H9 (cell line): ENCODE measurements at regions not wholly inside any gene's neighbourhood (a gene's known extent, or its start where the extent isn't known, plus 50 kb on each side); places are given as distances from the start of the nearest gene placed in this dataset.

Experiments used
- DNase-seq: peaks from one replicate; pipeline ENCODE4 v3.0.0-alpha.2; 2017
- H2AFZ ChIP-seq: one replicate; pipeline ENCODE4 v1.6.1; 2013; ENCODE audit warnings: mild to moderate bottlenecking, low read length, control low read depth, moderate library complexity
- H2AK5ac ChIP-seq: 2 replicates; pipeline ENCODE4 v1.6.1; 2013; ENCODE audit warnings: low read length, control low read depth, mixed read lengths; ENCODE audit not compliant: insufficient read length
- H2BK120ac ChIP-seq: one replicate; pipeline ENCODE4 v1.6.1; 2013; ENCODE audit warnings: low read depth, mild to moderate bottlenecking, low read length, control low read depth, inconsistent platforms; ENCODE audit not compliant: poor library complexity, severe bottlenecking
- H2BK12ac ChIP-seq: 2 replicates; pipeline ENCODE4 v1.6.1; 2013; ENCODE audit warnings: low read length, control low read depth, mixed read lengths, low read depth; ENCODE audit not compliant: insufficient read length
- H2BK15ac ChIP-seq: 2 replicates; pipeline ENCODE4 v1.6.1; 2013; ENCODE audit warnings: low read depth, low read length, control low read depth
- H2BK20ac ChIP-seq: one replicate; pipeline ENCODE4 v1.6.1; 2013; ENCODE audit warnings: low read depth, mild to moderate bottlenecking, low read length, control low read depth, inconsistent platforms; ENCODE audit not compliant: poor library complexity, severe bottlenecking
- H2BK5ac ChIP-seq: 2 replicates; pipeline ENCODE4 v1.6.1; 2013; ENCODE audit warnings: low read length, control low read depth, mixed read lengths; ENCODE audit not compliant: insufficient read length
- H3K14ac ChIP-seq: 2 replicates; pipeline ENCODE4 v1.6.1; 2013; ENCODE audit warnings: low read length, control low read depth; ENCODE audit not compliant: insufficient read depth
- H3K18ac ChIP-seq: 2 replicates; pipeline ENCODE4 v1.6.1; 2013; ENCODE audit warnings: low read depth, mild to moderate bottlenecking, mixed read lengths, low read length, control low read depth; ENCODE audit not compliant: insufficient read length
- H3K23ac ChIP-seq: 2 replicates; pipeline ENCODE4 v1.6.1; 2013; ENCODE audit warnings: low read length, control low read depth, mixed read lengths, low read depth; ENCODE audit not compliant: insufficient read length
- H3K23me2 ChIP-seq: 2 replicates; pipeline ENCODE4 v1.6.1; 2013; ENCODE audit warnings: low read depth, mild to moderate bottlenecking, mixed read lengths, low read length, control low read depth; ENCODE audit not compliant: insufficient read length, poor library complexity, severe bottlenecking
- H3K27ac ChIP-seq: 2 replicates; pipeline ENCODE4 v1.5.1; 2013; ENCODE audit warnings: low read length, control low read depth, mixed read lengths, low read depth; ENCODE audit not compliant: insufficient read length
- H3K27me3 ChIP-seq: 2 replicates; pipeline ENCODE4 v1.6.1; 2013; ENCODE audit warnings: low read length, control low read depth, inconsistent platforms; ENCODE audit not compliant: insufficient read depth
- H3K4ac ChIP-seq: 2 replicates; pipeline ENCODE4 v1.6.1; 2013; ENCODE audit warnings: low read depth, mild to moderate bottlenecking, control low read depth, inconsistent platforms, low read length, moderate library complexity
- H3K4me1 ChIP-seq: 2 replicates; pipeline ENCODE4 v1.6.1; 2013; ENCODE audit warnings: low read length, control low read depth, inconsistent platforms; ENCODE audit not compliant: insufficient read depth
- H3K4me2 ChIP-seq: 2 replicates; pipeline ENCODE4 v1.6.1; 2013; ENCODE audit warnings: low read length, control low read depth, mixed read lengths; ENCODE audit not compliant: insufficient read length, insufficient read depth
- H3K56ac ChIP-seq: 2 replicates; pipeline ENCODE4 v1.6.1; 2013; ENCODE audit warnings: low read depth, mild to moderate bottlenecking, mixed read lengths, low read length, control low read depth; ENCODE audit not compliant: insufficient read length
- H3K79me1 ChIP-seq: 2 replicates; pipeline ENCODE4 v1.6.1; 2013; ENCODE audit warnings: low read depth, mild to moderate bottlenecking, moderate library complexity, low read length, control low read depth, inconsistent platforms; ENCODE audit not compliant: insufficient read depth, poor library complexity, severe bottlenecking
- H3K79me2 ChIP-seq: 2 replicates; pipeline ENCODE4 v1.6.1; 2013; ENCODE audit warnings: low read length, control low read depth, inconsistent platforms; ENCODE audit not compliant: insufficient read depth
- H3K9ac ChIP-seq: 2 replicates; pipeline ENCODE4 v1.6.1; 2013; ENCODE audit warnings: low read length, control low read depth, mixed read lengths; ENCODE audit not compliant: insufficient read length; ENCODE audit errors: extremely low read depth
- H3K9me3 ChIP-seq: one replicate; pipeline ENCODE4 v1.6.1; 2013; ENCODE audit warnings: low read depth, low read length, inconsistent platforms; ENCODE audit not compliant: control insufficient read depth
- H3T11ph ChIP-seq: one replicate; pipeline ENCODE4 v1.6.1; 2013; ENCODE audit warnings: mild to moderate bottlenecking, low read length, control low read depth, inconsistent platforms
- H4K20me1 ChIP-seq: one replicate; pipeline ENCODE4 v1.6.1; 2013; ENCODE audit not compliant: control insufficient read depth, insufficient read length, insufficient read depth
- H4K5ac ChIP-seq: 2 replicates; pipeline ENCODE4 v1.6.1; 2013; ENCODE audit warnings: low read depth, mild to moderate bottlenecking, mixed read lengths, low read length, control low read depth; ENCODE audit not compliant: insufficient read length
- H4K8ac ChIP-seq: replicated peaks from 2 replicates; pipeline ENCODE4 v1.6.1; 2013; ENCODE audit warnings: low read length, control low read depth, mixed read lengths, low read depth; ENCODE audit not compliant: insufficient read length
- H4K91ac ChIP-seq: 2 replicates; pipeline ENCODE4 v1.6.1; 2013; ENCODE audit warnings: low read depth, mild to moderate bottlenecking, moderate library complexity, mixed read lengths, low read length, control low read depth; ENCODE audit not compliant: insufficient read length
- H3K27ac Mint-ChIP-seq, 3 experiments: 2 replicates in 2 of 3; 3 replicates in 1 of 3; pipeline ENCODE4 v1.8.0; 2020 to 2021; ENCODE audit warnings: mixed read lengths in 3 of 3, mild to moderate bottlenecking in 1 of 3, moderate library complexity in 1 of 3
- H3K27me3 Mint-ChIP-seq: 2 replicates; pipeline ENCODE4 v1.8.0; 2021; ENCODE audit warnings: low read depth, mild to moderate bottlenecking, moderate library complexity, mixed read lengths
- H3K36me3 Mint-ChIP-seq, 3 experiments: 2 replicates in 2 of 3; 3 replicates in 1 of 3; pipeline ENCODE4 v1.8.0; 2020 to 2021; ENCODE audit warnings: low read depth in 3 of 3, mixed read lengths in 3 of 3; ENCODE audit not compliant: insufficient read depth in 1 of 3
- H3K4me1 Mint-ChIP-seq, 2 experiments: 2 replicates each; pipeline ENCODE4 v1.8.0; 2020; ENCODE audit warnings: mixed read lengths in 2 of 2
- H3K4me3 Mint-ChIP-seq, 2 experiments: 2 replicates in 1 of 2; 3 replicates in 1 of 2; pipeline ENCODE4 v1.8.0; 2020 to 2021; ENCODE audit warnings: mild to moderate bottlenecking in 2 of 2, mixed read lengths in 2 of 2, moderate library complexity in 1 of 2
- H3K9me3 Mint-ChIP-seq, 2 experiments: 2 replicates in 1 of 2; 3 replicates in 1 of 2; pipeline ENCODE4 v1.8.0; 2020; ENCODE audit warnings: mild to moderate bottlenecking in 2 of 2, mixed read lengths in 2 of 2, moderate library complexity in 1 of 2
- CTCF ChIP-seq: fragments of 200-600 bp; sonication (generic); conservative IDR thresholded peaks from 3 replicates; pipeline ENCODE4 v1.8.0; 2021; ENCODE audit warnings: antibody characterized with exemption, mild to moderate bottlenecking
- WGBS: extraction: QIAGEN DNeasy Blood & Tissue Kit; methylation state at CpG from one replicate; pipeline ENCODE4 v1.1.7; 2013; ENCODE audit warnings: missing lambda C conversion rate, low lambda C conversion rate, mixed read lengths; ENCODE audit not compliant: insufficient read length; ENCODE audit errors: extremely low coverage; 5-methylcytosine and 5-hydroxymethylcytosine counted together

GRCh38 chr18:60153376-60153775 is 219.2 kb downstream of the MC4R start:
- no peak overlapping the region for H3K9ac ChIP-seq
- H2BK12ac ChIP-seq = no peak overlapping the region
- Mint-ChIP-seq H3K27ac (no peak overlapping the region), H3K9me3 (no peaks in the 10 kb centered on the region; a peak in 1 of 5 replicates), H3K4me1 (peaks cover 0 to 2% of the 10 kb centered on the region in 2 experiments; a peak in 1 of 4 replicates), H3K36me3 (no peaks in the 10 kb centered on the region), H3K27me3 (no peaks in the 10 kb centered on the region), H3K4me3 (no peak overlapping the region)
- no peak for DNase-seq
- H4K91ac ChIP-seq = no peak overlapping the region
- H3K56ac ChIP-seq = no peak overlapping the region
- H3K27ac ChIP-seq = no peak overlapping the region
- no peaks in the 10 kb centered on the region for H3K79me2 ChIP-seq
- H2BK5ac ChIP-seq = no peak overlapping the region
- no peak overlapping the region for H2BK120ac ChIP-seq
- H3K4me2 ChIP-seq = no peak overlapping the region
- H4K20me1 ChIP-seq = no peaks in the 10 kb centered on the region
- no peak overlapping the region for H2BK15ac ChIP-seq
- no peaks in the 10 kb centered on the region for H3K4me1 ChIP-seq
- no peak overlapping the region for H2AK5ac ChIP-seq
- H3K9me3 ChIP-seq = no peaks in the 10 kb centered on the region
- H2AFZ ChIP-seq = no peak overlapping the region
- H3K18ac ChIP-seq = no peak overlapping the region
- no peaks in the 10 kb centered on the region for H3K23me2 ChIP-seq
- no peak overlapping the region for H3T11ph ChIP-seq
- no CpG with 5 or more reads among the region's 3 CpGs for WGBS
- no peaks in the 10 kb centered on the region for H3K27me3 ChIP-seq
- H2BK20ac ChIP-seq = no peak overlapping the region
- H4K5ac ChIP-seq = no peak overlapping the region
- no peak for TF ChIP-seq CTCF
- H3K14ac ChIP-seq = no peak overlapping the region
- no peaks in the 10 kb centered on the region for H3K79me1 ChIP-seq
- H3K23ac ChIP-seq = no peak overlapping the region
- no peak overlapping the region for H4K8ac ChIP-seq
- no peak overlapping the region for H3K4ac ChIP-seq
